ENCODE measurements at regions not wholly inside any gene's neighbourhood (a gene's known extent, or its start where the extent isn't known, plus 50 kb on each side); places are given as distances from the start of the nearest gene placed in this dataset.

GRCh38 chr11:11075515-11076171, 217.8 kb upstream of the ZBED5 start (continued):
- TF ChIP-seq SNAI2 (CRISPR knock-in tag; IDR thresholded peaks at IDR 0.05) (no peak), CSRNP3 (CRISPR knock-in tag; IDR thresholded peaks at IDR 0.05) (no peak), CSDC2 (CRISPR knock-in tag; IDR thresholded peaks at IDR 0.05) (no peak), ARNTL (CRISPR knock-in tag; IDR thresholded peaks at IDR 0.05; ENCODE audit: borderline replicate concordance, low read depth) (no peak), OSR1 (CRISPR knock-in tag; IDR thresholded peaks at IDR 0.05) (no peak), TCF4 (CRISPR knock-in tag; IDR thresholded peaks at IDR 0.05; ENCODE audit: borderline replicate concordance) (no peak), PPARA (CRISPR knock-in tag; IDR thresholded peaks at IDR 0.05; ENCODE audit: borderline replicate concordance) (no peak), ZNF70 (CRISPR knock-in tag; IDR thresholded peaks at IDR 0.05) (no peak)

GRCh38 chr11:11074686-11075335, 217.0 kb upstream of the ZBED5 start:
- no peak for TF ChIP-seq ZNF565 (CRISPR knock-in tag; conservative IDR thresholded peaks at IDR 0.05; ENCODE audit: low read depth)
- no peak for TF ChIP-seq ESRRG (CRISPR knock-in tag; IDR thresholded peaks at IDR 0.05)
- TF ChIP-seq TOX (CRISPR knock-in tag; IDR thresholded peaks at IDR 0.05; ENCODE audit: borderline replicate concordance) = no peak
- TF ChIP-seq PPARA (CRISPR knock-in tag; IDR thresholded peaks at IDR 0.05; ENCODE audit: borderline replicate concordance) = no peak
- TF ChIP-seq CREB5 (CRISPR knock-in tag; IDR thresholded peaks at IDR 0.05; ENCODE audit: low read depth) = no peak
- no peak for TF ChIP-seq OSR1 (CRISPR knock-in tag; IDR thresholded peaks at IDR 0.05)
- TF ChIP-seq BACH2 (CRISPR knock-in tag; IDR thresholded peaks at IDR 0.05; ENCODE audit: borderline replicate concordance) = no peak
- no peak for TF ChIP-seq ZC3H10 (CRISPR knock-in tag; IDR thresholded peaks at IDR 0.05)
- no peak for TF ChIP-seq ZNF70 (CRISPR knock-in tag; IDR thresholded peaks at IDR 0.05)
- no peak for TF ChIP-seq TCF4 (CRISPR knock-in tag; IDR thresholded peaks at IDR 0.05; ENCODE audit: borderline replicate concordance)
- no peak for TF ChIP-seq ZFP30 (CRISPR knock-in tag; IDR thresholded peaks at IDR 0.05)
- TF ChIP-seq PATZ1 (CRISPR knock-in tag; IDR thresholded peaks at IDR 0.05; ENCODE audit: borderline replicate concordance) = no peak
- TF ChIP-seq ISL1 (CRISPR knock-in tag; IDR thresholded peaks at IDR 0.05) = no peak
- ATAC-seq = no peak

- ATAC-seq = no peak
- no peak for TF ChIP-seq TSHZ2 (CRISPR knock-in tag; IDR thresholded peaks at IDR 0.05)
- TF ChIP-seq SNAI2 (CRISPR knock-in tag; IDR thresholded peaks at IDR 0.05) = no peak
- no peak for TF ChIP-seq CREB5 (CRISPR knock-in tag; IDR thresholded peaks at IDR 0.05; ENCODE audit: low read depth)
- no peak for TF ChIP-seq POU6F1 (CRISPR knock-in tag; IDR thresholded peaks at IDR 0.05; ENCODE audit: borderline replicate concordance, low read depth)
- no peak for TF ChIP-seq CSRNP3 (CRISPR knock-in tag; IDR thresholded peaks at IDR 0.05)
- no peak for TF ChIP-seq ISL1 (CRISPR knock-in tag; IDR thresholded peaks at IDR 0.05)
- TF ChIP-seq RARB (CRISPR knock-in tag; IDR thresholded peaks at IDR 0.05) = no peak
- no peak for TF ChIP-seq ARNTL (CRISPR knock-in tag; IDR thresholded peaks at IDR 0.05; ENCODE audit: borderline replicate concordance, low read depth)
- no peak for TF ChIP-seq PATZ1 (CRISPR knock-in tag; IDR thresholded peaks at IDR 0.05; ENCODE audit: borderline replicate concordance)
- no peak for TF ChIP-seq ZC3H10 (CRISPR knock-in tag; IDR thresholded peaks at IDR 0.05)
- no peak for TF ChIP-seq OSR1 (CRISPR knock-in tag; IDR thresholded peaks at IDR 0.05)
- TF ChIP-seq ZNF70 (CRISPR knock-in tag; IDR thresholded peaks at IDR 0.05) = no peak
- TF ChIP-seq ZNF565 (CRISPR knock-in tag; conservative IDR thresholded peaks at IDR 0.05; ENCODE audit: low read depth) = no peak
- TF ChIP-seq TCF4 (CRISPR knock-in tag; IDR thresholded peaks at IDR 0.05; ENCODE audit: borderline replicate concordance) = no peak
- TF ChIP-seq TOX (CRISPR knock-in tag; IDR thresholded peaks at IDR 0.05; ENCODE audit: borderline replicate concordance) = no peak
Observed at GRCh38 chr11:11073996-11074395, 216.1 kb upstream of the ZBED5 start.

Measured in SK-N-SH treated with all-trans-retinoic acid at 6 μM for 48 hours (cell line).